Peyer's patch (tissue), 4 donors: ENCODE measurements at regions not wholly inside any gene's neighbourhood (a gene's known extent, or its start where the extent isn't known, plus 50 kb on each side); places are given as distances from the start of the nearest gene placed in this dataset.

Experiments used
- CTCF ChIP-seq, 6 experiments: fragments of 450-650 bp in 4 of 6; fragments of 200-600 bp in 2 of 6; sonication (generic) in 1 of 6; IDR thresholded peaks; one replicate each; pipeline ENCODE4 v1.5.1; 2017 to 2019; ENCODE audit warnings: antibody characterized with exemption in 6 of 6, mild to moderate bottlenecking in 3 of 6, moderate library complexity in 1 of 6
- POLR2A ChIP-seq, 2 donors: fragments of 450-650 bp; IDR thresholded peaks; one replicate each; pipeline ENCODE4 v1.5.1; 2017; ENCODE audit warnings: antibody characterized with exemption in 2 of 2, mild to moderate bottlenecking in 2 of 2, moderate library complexity in 2 of 2

DNA sequence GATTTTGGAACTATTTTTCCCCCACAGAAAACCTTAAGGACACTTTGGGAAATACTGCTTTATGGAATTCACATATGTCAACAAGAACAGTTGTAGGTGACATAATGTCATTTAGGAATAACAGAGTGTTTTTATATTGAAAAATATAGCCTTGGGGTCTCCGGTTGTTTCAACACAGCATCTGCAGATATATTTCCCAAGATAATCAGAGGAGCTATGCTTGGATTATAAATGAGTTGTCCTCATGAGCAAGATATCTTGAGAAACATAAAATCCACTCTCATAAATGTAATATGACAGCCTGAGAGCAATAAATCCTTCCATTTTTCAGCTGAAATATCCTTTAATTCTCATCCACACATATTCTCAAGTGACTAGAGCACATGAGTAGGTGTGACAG is 473.7 kb upstream of the LMCD1 start:
- TF ChIP-seq CTCF (IDR thresholded peaks at IDR 0.05) = no peak
- TF ChIP-seq POLR2A (IDR thresholded peaks at IDR 0.05) = no peak
